HG02970 (cell line): ENCODE measurements at regions not wholly inside any gene's neighbourhood (a gene's known extent, or its start where the extent isn't known, plus 50 kb on each side); places are given as distances from the start of the nearest gene placed in this dataset.
A peak's percentile ranks its signal among the peaks of the same experiment; 100 is the strongest.
"Not testable (repeated sequence)": the region's sequence is repeated elsewhere in the genome, so short reads cannot be mapped to it uniquely, and the experiment has no call there.

ENCODE experiments used
- ATAC-seq: cut with Tn5 transposase; IDR thresholded peaks from one replicate; pipeline ENCODE4 v1.9.1; 2021; ENCODE audit warnings: mild to moderate bottlenecking, moderate library complexity, moderate number of reproducible peaks; ENCODE audit not compliant: unreplicated experiment, low FRiP score

DNA sequence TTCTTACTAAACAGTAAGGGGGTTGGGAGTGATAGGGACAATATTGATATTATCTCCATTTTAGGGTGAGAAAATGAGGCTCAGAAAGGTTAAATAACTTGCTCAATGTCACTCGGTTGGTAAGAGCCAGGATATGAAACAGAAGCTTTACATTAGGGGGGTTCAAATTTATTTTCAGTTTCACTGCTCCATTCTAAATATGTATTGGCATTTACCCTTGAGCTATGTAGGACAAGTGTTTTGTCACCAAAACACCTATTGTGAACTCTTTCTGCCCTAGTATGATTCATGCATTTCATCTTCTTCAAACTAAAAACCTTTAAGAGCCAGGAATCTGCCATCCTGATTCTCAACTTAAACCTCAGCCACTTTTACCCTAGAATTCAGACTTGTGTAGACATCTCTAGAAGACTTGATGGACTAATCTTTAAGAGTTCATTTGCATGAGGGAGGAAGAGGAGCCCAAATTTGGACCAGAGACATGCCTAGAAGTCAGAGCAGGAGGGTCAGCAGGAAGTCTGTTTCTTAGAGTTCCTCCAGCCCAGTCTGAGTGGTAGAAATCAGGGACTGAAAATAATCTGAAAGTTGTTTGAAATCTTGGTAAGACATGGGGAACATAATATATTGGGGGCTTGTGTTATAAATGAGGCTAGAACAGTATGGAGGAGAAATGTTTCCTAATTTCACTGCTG, 129.4 kb upstream of the ATP5MC3 start:
- no peak for ATAC-seq

DNA sequence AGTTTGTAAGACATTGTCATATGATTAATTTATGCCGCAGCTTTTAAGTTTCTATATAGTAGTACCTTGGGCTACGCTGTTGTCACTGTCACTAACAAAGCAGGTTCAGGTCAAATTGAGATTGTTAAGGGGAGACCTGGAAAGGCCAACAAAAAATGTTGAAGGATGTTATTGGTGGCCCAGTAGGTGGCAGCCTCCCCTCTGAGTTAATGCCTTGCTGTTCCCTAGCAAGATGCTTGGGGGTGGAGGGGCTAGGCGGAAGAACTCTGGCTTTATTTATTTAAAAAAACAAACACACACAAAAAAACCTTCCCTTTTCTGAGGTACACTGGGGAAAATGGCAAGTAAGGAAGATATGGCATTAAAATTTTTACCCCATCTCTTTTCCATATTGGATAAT, 128.3 kb upstream of the ATP5MC3 start:
- peak; percentile 67 for ATAC-seq

DNA sequence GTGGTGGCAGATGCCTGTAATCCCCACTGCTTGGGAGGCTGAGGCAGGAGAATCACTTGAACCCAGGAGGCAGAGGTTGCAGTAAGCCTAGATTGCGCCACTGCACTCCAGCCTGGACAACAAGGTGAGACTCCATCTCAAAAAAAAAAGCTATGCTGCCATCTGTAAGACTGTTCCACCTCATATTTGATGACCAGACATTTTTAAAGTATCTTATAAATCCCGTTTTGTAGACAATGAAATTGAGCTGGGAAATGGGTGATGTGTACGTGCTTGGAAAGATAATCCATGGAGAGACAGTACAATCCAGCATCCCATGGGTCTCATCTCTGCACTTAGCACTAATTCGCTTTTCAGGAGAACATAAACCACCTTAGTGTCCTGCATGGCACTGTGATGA, 126.5 kb upstream of the ATP5MC3 start:
- no peak for ATAC-seq

DNA sequence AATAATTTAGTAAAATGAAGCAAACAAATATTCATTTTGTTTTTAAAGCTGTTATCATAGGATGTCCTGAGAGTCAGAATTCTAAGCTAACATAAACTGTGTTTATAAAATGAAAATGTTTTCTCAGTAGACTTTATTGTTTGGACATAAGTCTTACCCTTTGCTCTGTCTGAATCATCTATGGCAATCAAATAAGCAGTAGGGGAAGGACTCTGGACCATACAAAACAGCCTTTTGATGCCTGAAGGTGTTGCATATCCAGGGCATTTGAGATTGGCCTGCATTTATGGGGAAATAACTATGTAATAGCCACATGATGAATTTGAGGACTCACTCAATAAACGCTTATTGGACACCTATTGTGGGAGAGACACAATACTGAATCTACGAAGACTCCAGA, 123.0 kb upstream of the ATP5MC3 start:
- ATAC-seq: no peak

GRCh38 chr2:175293776-175294175, 112.3 kb upstream of the ATP5MC3 start:
- no peak for ATAC-seq

DNA sequence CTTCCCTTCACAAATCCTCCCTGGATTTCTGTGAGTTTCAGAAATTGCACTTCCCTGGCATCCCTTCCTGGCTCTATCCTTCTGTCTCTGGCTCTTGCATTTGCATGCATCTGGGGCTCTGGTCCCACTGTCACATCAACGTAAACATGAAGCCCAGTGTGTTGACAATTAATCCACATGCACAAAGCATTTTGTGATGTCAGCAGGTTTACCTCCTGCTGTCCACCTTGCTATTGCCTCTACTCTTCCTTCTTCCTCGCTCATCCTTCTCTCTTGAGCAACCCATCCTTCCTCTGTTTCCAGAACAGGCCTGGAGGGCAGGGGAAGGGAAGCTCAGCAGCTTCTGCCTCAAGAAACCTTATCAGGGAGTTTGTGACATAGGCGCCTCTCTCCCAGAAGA, 111.7 kb upstream of the ATP5MC3 start:
- no peak for ATAC-seq

- ATAC-seq: no peak
These were observed 101.4 kb upstream of the ATP5MC3 start for GRCh38 chr2:175282886-175283285.

GRCh38 chr2:175282300-175282699, 100.8 kb upstream of the ATP5MC3 start:
- no peak for ATAC-seq

DNA sequence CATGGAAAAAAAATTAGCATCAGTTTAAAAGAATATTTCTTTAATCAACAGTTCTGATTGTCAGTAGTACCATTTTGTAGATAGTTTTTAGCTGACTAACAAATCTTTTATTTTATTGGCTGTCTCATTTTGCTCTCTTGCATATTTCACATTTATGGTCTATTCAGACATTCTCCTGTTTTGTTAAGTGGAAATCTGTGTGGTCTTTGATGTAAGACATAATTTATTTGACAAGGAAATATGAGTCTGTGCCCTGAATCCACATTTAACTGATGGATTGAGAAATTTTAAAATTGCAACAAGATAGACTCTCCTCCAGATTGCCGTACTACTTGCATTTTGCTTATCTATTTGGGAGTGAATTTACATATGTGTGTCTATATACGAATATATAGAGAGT, 96.3 kb upstream of the ATP5MC3 start:
- ATAC-seq: no peak

DNA sequence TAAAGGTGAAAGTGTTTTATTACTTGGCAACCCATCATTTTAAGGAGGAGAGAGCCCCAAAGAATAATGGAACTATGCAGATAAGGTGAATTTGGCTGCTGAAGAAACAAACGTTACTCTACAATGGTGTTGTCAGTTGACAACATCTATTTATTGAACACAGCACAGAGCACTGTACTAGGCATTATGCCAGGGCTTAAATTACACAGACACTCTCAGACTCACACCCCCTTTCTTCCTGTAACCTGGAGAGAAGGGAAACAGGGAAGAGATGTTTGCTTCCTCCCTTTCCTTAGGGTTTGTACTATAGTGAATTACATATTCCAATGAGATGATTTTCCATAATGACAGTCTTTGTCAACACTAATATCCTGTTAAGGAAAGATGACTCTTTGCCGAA, 94.0 kb upstream of the ATP5MC3 start:
- ATAC-seq: no peak

GRCh38 chr2:175259164-175259563, 77.7 kb upstream of the ATP5MC3 start:
- ATAC-seq: no peak

- ATAC-seq: no peak
These were observed 75.5 kb upstream of the ATP5MC3 start for GRCh38 chr2:175256806-175257585.

DNA sequence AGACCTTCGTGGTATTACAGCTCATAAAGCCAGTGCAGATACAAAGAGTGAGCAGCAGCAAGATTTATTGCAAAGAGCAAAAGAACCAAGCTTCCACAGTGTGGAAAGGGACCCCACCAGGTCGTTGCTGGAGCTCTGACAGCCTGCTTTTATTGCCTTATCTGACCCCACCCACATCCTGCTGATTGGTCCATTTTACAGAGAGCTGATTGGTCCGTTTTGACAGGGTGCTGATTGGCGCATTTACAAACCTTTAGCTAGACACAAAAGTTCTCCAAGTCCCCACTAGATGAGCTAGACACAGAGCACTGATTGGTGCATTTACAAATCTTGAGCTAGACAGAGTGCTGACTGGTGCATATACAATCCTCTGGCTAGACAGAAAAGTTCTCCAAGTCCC, 74.9 kb upstream of the ATP5MC3 start:
- ATAC-seq: not testable (repeated sequence)

DNA sequence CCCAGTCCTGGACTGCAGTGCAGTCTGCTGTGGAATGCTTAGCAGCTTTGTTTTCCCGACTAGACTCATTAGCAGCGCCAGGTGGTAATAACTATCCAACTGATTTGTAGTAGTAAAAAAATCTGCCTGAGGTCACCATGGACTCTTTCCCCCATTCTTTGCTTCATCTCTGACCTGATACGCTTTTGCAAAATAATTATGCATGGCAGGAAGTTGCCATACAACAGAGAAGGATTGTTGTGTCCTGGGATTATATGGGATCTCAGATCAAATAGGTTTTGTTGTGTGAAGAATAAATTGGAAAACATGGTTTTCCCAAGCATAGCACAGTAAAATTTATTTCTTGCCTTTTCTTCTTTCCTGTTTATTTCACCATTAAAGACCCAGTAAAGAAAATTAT, 72.4 kb upstream of the ATP5MC3 start:
- no peak for ATAC-seq

DNA sequence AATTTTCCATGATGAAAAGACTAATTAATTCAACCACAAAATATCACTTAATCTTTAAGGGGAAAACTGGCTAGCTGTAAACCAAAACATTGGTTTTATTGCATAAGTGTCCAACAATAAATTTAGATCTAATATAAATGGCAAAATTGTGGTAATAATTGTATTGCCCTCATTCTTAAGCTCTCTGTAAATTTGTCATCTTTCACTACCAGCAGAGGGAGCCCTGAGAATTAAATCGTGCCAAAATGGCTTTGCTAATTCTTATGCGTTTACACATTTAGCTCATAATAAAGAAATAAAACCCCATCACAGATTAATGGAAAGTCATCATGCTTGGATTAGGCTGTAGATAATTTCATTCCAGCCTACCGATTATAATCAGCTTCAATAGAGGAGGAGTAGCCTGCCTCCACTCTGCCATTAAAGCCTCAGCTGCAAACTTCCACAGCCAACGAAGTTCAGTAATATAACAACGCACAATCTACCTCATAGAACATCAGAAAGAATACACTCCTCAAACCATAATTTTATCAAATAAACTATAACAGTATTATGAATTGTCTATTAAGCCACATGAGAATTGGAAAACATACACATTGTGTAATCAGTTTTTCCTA, 70.0 kb upstream of the ATP5MC3 start:
- no peak for ATAC-seq

DNA sequence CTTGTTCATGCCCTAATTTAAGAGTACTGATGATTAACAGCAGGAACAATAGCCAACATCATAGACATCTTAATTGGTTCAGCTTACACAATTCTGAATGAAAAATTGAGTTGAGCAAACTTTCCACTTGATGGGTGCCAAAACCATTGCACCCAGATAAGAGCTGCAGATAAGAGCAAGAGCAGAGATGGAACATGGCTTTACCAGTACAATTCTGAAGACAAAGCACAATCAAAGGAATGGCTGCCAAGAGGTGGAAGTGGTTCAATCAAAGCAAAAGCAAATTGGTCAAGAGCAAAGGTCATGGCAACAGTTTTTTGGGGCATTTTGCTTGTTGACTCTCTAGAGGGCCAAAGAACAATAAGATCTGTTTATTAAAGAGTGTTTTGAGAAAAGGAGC, 65.6 kb upstream of the ATP5MC3 start:
- ATAC-seq: no peak

GRCh38 chr2:175244697-175245096, 63.2 kb upstream of the ATP5MC3 start:
- ATAC-seq: no peak

DNA sequence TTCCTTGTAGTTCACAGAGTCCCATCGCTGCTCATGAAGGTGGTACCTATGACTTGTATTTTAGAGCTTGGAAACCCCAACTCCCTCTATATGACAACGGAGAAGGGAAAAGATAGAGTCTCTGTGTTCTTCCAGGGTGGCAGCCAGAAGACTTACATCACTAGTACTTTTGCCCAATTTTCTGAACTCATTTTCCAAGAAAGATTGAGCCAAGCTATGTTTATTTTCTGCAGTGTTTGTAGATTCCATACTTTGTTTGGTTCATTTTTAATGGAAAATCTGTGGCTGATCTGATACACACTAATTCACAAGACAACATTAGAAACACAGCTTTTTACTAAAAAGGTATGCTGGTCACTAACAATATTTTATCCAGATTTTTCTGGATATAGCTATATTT, 60.2 kb upstream of the ATP5MC3 start:
- no peak for ATAC-seq

DNA sequence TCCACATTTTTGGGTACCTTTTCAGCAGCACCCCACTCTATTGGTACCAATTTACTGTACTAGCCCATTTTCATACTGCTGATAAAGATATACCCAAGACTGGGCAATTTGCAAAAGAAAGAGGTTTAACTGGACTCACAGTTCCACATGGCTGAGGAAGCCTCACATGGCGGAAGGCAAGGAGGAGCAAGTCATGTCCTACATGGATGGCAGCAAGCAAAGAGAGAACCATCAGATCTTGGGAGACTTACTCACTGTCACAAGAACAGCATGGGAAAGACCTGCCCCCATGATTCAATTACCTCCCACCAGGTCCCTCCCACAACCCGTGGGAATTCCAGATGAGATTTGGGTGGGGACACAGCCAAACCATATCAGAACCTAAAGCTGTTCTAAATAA, 58.5 kb upstream of the ATP5MC3 start:
- not testable (repeated sequence) for ATAC-seq

DNA sequence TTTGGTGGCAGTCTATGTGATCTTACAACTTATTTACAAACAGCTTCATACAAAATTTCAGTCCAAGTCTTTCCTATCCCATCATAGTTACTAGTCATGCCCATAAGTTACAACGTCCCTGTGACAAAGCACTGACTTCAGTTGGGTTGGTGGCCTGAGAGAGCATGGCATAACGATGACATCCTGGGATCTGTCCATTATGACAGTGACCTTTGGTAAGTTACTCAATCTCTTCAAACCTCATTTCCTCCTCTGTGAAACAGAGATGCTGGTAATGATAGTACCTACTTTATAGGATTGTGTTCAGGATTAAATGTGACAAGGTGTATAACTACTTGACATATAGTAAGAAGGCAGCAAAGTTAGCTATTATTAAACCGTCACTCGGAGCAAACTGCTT, 55.4 kb upstream of the ATP5MC3 start:
- ATAC-seq: no peak

DNA sequence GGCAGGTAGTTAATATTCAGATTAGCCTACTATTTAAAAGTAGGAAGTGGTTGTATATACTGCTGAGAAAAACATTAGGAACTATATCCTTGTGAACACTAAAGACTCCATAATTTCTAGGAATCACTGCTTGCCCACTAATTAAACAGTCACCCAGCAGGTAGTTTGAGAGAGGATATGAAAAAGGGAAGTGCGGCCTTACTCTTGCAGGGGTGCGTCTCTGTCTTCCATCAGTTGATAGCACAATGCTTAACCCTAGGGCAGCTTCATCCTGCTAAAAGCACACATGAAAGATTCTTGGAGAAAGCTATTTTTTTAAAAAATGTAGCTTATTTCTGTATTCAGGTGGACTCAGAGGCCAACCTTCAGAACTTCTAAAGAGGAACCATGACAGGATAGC, 53.1 kb upstream of the ATP5MC3 start:
- ATAC-seq: no peak

GRCh38 chr2:175234153-175234552, 52.6 kb upstream of the ATP5MC3 start:
- ATAC-seq: no peak
